Esophagus squamous epithelium (tissue), 4 donors: ENCODE measurements at regions not wholly inside any gene's neighbourhood (a gene's known extent, or its start where the extent isn't known, plus 50 kb on each side); places are given as distances from the start of the nearest gene placed in this dataset.

ENCODE experiments used
- POLR2A ChIP-seq, 4 donors: fragments of 450-650 bp; IDR thresholded peaks; one replicate each; pipeline ENCODE4 v1.6.1; 2017; ENCODE audit warnings: antibody characterized with exemption in 4 of 4, mild to moderate bottlenecking in 4 of 4, moderate library complexity in 3 of 4
- TF ChIP-seq, protein P1 (sequence below), 6 experiments: fragments of 450-650 bp in 4 of 6; fragments of 200-600 bp in 2 of 6; sonication (generic) in 2 of 6; IDR thresholded peaks; one replicate each; pipeline ENCODE4 v1.5.1; 2016 to 2019; ENCODE audit warnings: antibody characterized with exemption in 6 of 6, mild to moderate bottlenecking in 4 of 6, moderate library complexity in 4 of 6

DNA sequence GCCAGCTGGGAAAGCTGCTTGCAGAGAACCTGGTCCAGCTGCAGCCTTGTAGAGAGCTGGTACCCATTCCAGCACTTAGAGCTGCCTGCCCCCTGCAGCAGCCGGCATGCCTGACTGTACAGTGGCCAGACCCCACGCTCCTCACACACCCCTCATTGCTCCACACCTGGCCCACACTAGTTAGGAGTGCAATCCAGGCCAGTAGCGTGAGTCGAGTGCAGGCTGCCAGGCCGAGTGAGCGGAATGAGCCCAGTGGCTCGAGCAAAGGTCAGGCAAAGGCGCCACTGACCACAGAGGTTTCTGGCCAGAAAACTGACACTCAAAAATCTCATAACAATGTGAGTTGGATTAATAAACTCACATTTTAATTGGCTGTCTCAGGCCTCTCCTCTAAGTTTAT is 921.7 kb upstream of the KCND2 start:
- TF ChIP-seq, protein P1, sequence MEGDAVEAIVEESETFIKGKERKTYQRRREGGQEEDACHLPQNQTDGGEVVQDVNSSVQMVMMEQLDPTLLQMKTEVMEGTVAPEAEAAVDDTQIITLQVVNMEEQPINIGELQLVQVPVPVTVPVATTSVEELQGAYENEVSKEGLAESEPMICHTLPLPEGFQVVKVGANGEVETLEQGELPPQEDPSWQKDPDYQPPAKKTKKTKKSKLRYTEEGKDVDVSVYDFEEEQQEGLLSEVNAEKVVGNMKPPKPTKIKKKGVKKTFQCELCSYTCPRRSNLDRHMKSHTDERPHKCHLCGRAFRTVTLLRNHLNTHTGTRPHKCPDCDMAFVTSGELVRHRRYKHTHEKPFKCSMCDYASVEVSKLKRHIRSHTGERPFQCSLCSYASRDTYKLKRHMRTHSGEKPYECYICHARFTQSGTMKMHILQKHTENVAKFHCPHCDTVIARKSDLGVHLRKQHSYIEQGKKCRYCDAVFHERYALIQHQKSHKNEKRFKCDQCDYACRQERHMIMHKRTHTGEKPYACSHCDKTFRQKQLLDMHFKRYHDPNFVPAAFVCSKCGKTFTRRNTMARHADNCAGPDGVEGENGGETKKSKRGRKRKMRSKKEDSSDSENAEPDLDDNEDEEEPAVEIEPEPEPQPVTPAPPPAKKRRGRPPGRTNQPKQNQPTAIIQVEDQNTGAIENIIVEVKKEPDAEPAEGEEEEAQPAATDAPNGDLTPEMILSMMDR (IDR thresholded peaks at IDR 0.05), result no peak
- TF ChIP-seq POLR2A (IDR thresholded peaks at IDR 0.05), result no peak
